ENCODE measurements at regions not wholly inside any gene's neighbourhood (a gene's known extent, or its start where the extent isn't known, plus 50 kb on each side); places are given as distances from the start of the nearest gene placed in this dataset.

- Histone ChIP-seq H3K4me2 (ENCODE audit: control insufficient read depth, insufficient read depth) (no peak overlapping the region), H3K9ac (ENCODE audit: control insufficient read depth, insufficient read depth, low read length) (no peak overlapping the region), H3K4me1 (ENCODE audit: control insufficient read depth, insufficient read depth, low read length) (no peaks in the 10 kb centered on the region), H3K4me3 (no peak overlapping the region), H3K27me3 (replicated peaks in 1 of 2; ENCODE audit: control insufficient read depth in 2 of 2, insufficient read depth in 2 of 2, low read length in 1 of 2) (no peaks in the 10 kb centered on the region), H3K36me3 (ENCODE audit: control insufficient read depth in 2 of 2, insufficient read depth in 2 of 2, low read length in 1 of 2) (no peaks in the 10 kb centered on the region), H3K9me3 (replicated peaks; ENCODE audit: control insufficient read depth, insufficient read depth, low read length) (no peaks in the 10 kb centered on the region; the same call in 2 of the 3 replicates), H2AFZ (ENCODE audit: control insufficient read depth, low read depth, low read length) (no peak overlapping the region), H3K27ac (ENCODE audit: control insufficient read depth, insufficient read depth) (no peak overlapping the region), H3K79me2 (ENCODE audit: control insufficient read depth, insufficient read depth, low read length) (no peaks in the 10 kb centered on the region), H4K20me1 (ENCODE audit: control insufficient read depth, insufficient read depth) (no peaks in the 10 kb centered on the region)
- WGBS (ENCODE audit: insufficient coverage, insufficient replicate concordance, low lambda C conversion rate, missing lambda C conversion rate) = 0% methylated on average over 2 of the region's 2 CpGs
- ATAC-seq (no peak), DNase-seq (ENCODE audit: low read depth, low spot score) (no peak), FAIRE-seq (no peak)
- intact Hi-C loops (cut with micrococcal nuclease; ENCODE audit: unreplicated experiment) (no loop called here), in situ Hi-C loops (cut with MboI) (no loop called here)
- CTCF ChIA-PET = no interaction called here
- POLR2A ChIA-PET = no interaction called here
- RAD21 ChIA-PET (ENCODE audit: unreplicated experiment) = no interaction called here
- SMC1A ChIA-PET (ENCODE audit: uncharacterized antibody, unreplicated experiment) = no interaction called here
- no peak for TF ChIP-seq PML (IDR thresholded peaks at IDR 0.05; ENCODE audit: low read length)
- BruUV-seq (replicated peaks) = no TSS peak
Observed at GRCh38 chr5:165272436-165272835, 1767.0 kb downstream of the MAT2B start.

GRCh38 chr5:165277661-165278060 is 1772.2 kb downstream of the MAT2B start:
- ChIA-PET POLR2A (no interaction called here), SMC1A (ENCODE audit: uncharacterized antibody, unreplicated experiment) (interaction anchor here (0.7 to 1.2 kb wide), 2 partner anchors 22 to 185 kb away, joined by 3 to 4 read pairs; no protein-coding TSS in a partner anchor), CTCF (interaction anchor here (0.8 kb wide), 1 partner anchor 21 kb away, joined by 4 read pairs; no protein-coding TSS in a partner anchor), RAD21 (ENCODE audit: unreplicated experiment) (no interaction called here)
- Histone ChIP-seq H3K4me2 (ENCODE audit: control insufficient read depth, insufficient read depth) (no peak overlapping the region), H3K9ac (ENCODE audit: control insufficient read depth, insufficient read depth, low read length) (no peak overlapping the region), H3K27ac (ENCODE audit: control insufficient read depth, insufficient read depth) (no peak overlapping the region), H3K4me1 (ENCODE audit: control insufficient read depth, insufficient read depth, low read length) (no peaks in the 10 kb centered on the region), H3K36me3 (ENCODE audit: control insufficient read depth in 2 of 2, insufficient read depth in 2 of 2, low read length in 1 of 2) (no peaks in the 10 kb centered on the region), H3K79me2 (ENCODE audit: control insufficient read depth, insufficient read depth, low read length) (no peaks in the 10 kb centered on the region), H3K27me3 (replicated peaks in 1 of 2; ENCODE audit: control insufficient read depth in 2 of 2, insufficient read depth in 2 of 2, low read length in 1 of 2) (no peaks in the 10 kb centered on the region), H2AFZ (ENCODE audit: control insufficient read depth, low read depth, low read length) (no peak overlapping the region), H3K4me3 (no peak overlapping the region), H4K20me1 (ENCODE audit: control insufficient read depth, insufficient read depth) (no peaks in the 10 kb centered on the region), H3K9me3 (replicated peaks; ENCODE audit: control insufficient read depth, insufficient read depth, low read length) (no peaks in the 10 kb centered on the region)
- in situ Hi-C loops (cut with MboI) (no loop called here), intact Hi-C loops (cut with micrococcal nuclease; ENCODE audit: unreplicated experiment) (no loop called here)
- no peak for ATAC-seq
- DNase-seq (ENCODE audit: low read depth, low spot score) = no peak
- no peak for FAIRE-seq
- 0% methylated on average over 1 of the region's 1 CpG for WGBS (ENCODE audit: insufficient coverage, insufficient replicate concordance, low lambda C conversion rate, missing lambda C conversion rate)
- BruUV-seq (replicated peaks) = no TSS peak
- no peak for TF ChIP-seq NKRF (conservative IDR thresholded peaks at IDR 0.05)
- no peak for TF ChIP-seq USF2 (IDR thresholded peaks at IDR 0.05; ENCODE audit: borderline replicate concordance, low read depth, low read length)
- no peak for TF ChIP-seq PBX3 (IDR thresholded peaks at IDR 0.05; ENCODE audit: insufficient replicate concordance, low read depth, low read length)
- no peak for TF ChIP-seq ZNF207 (IDR thresholded peaks at IDR 0.05; ENCODE audit: borderline replicate concordance)
- TF ChIP-seq EGR1 (IDR thresholded peaks at IDR 0.05; ENCODE audit: borderline replicate concordance in 1 of 2, low read depth in 2 of 2, low read length in 2 of 2) = no peak
- TF ChIP-seq RUNX3 (IDR thresholded peaks at IDR 0.05; ENCODE audit: low read length) = no peak
- no peak for TF ChIP-seq RELB (IDR thresholded peaks at IDR 0.05; ENCODE audit: low read depth)
- TF ChIP-seq HCFC1 (IDR thresholded peaks at IDR 0.05; ENCODE audit: low read length) = no peak
- TF ChIP-seq SUPT20H (IDR thresholded peaks at IDR 0.05; ENCODE audit: borderline replicate concordance, control insufficient read depth, low read depth, low read length) = no peak
- TF ChIP-seq NR2F1 (conservative IDR thresholded peaks at IDR 0.05) = no peak
- no peak for TF ChIP-seq SIN3A (IDR thresholded peaks at IDR 0.05; ENCODE audit: low read depth, low read length)

All from GM12878 (cell line).